CD4-positive, alpha-beta memory T cell (primary cell): ENCODE measurements at regions not wholly inside any gene's neighbourhood (a gene's known extent, or its start where the extent isn't known, plus 50 kb on each side); places are given as distances from the start of the nearest gene placed in this dataset.

ENCODE experiments used
- CTCF ChIA-PET: fragments of 350-600 bp; sonication (Branson Sonifier 250); formaldehyde crosslinking; loops from one replicate; lab custom pipeline; 2021; ENCODE audit warnings: inconsistent platforms; ENCODE audit not compliant: partially characterized antibody; lab: Charles Lee
- POLR2A ChIA-PET: fragments of 350-600 bp; sonication (Branson Sonifier 250); formaldehyde crosslinking; loops from one replicate; lab custom pipeline; 2021; ENCODE audit not compliant: partially characterized antibody; lab: Charles Lee
- DNase-seq, 5 donors: peaks; one replicate each; pipeline versions ENCODE4 v3.0.0 to v3.0.0-alpha.2; 2020 to 2022; ENCODE audit warnings: mixed read lengths in 1 of 5
- H3K27ac ChIP-seq: one replicate; pipeline ENCODE4 v1.7.0; 2013; ENCODE audit warnings: low read depth, low read length
- H3K27me3 ChIP-seq: 2 replicates; pipeline ENCODE4 v1.7.0; 2013; ENCODE audit warnings: mild to moderate bottlenecking, low read length, moderate library complexity; ENCODE audit not compliant: insufficient read depth
- H3K36me3 ChIP-seq: 2 replicates; pipeline ENCODE4 v1.7.0; 2013; ENCODE audit warnings: mild to moderate bottlenecking, low read length, moderate library complexity; ENCODE audit not compliant: insufficient read depth
- H3K4me1 ChIP-seq: 2 replicates; pipeline ENCODE4 v1.7.0; 2013; ENCODE audit warnings: mild to moderate bottlenecking, low read length, moderate library complexity; ENCODE audit not compliant: insufficient read depth
- H3K4me3 ChIP-seq, 2 donors: one replicate each; pipeline ENCODE4 v1.7.0; 2013; ENCODE audit warnings: low read length in 2 of 2, mild to moderate bottlenecking in 1 of 2
- H3K9me3 ChIP-seq, 2 donors: one replicate each; pipeline ENCODE4 v1.7.0; 2013; ENCODE audit warnings: low read length in 2 of 2, control low read depth in 1 of 2; ENCODE audit not compliant: control insufficient read depth in 1 of 2
- H3K27ac Mint-ChIP-seq, 7 donors: one replicate each; pipeline ENCODE4 v1.8.0; 2020 to 2021; ENCODE audit warnings: mixed read lengths in 7 of 7, mild to moderate bottlenecking in 6 of 7, inconsistent platforms in 3 of 7, moderate library complexity in 3 of 7
- H3K27me3 Mint-ChIP-seq, 2 donors: one replicate each; pipeline ENCODE4 v1.8.0; 2020 to 2021; ENCODE audit warnings: mixed read lengths in 2 of 2
- H3K36me3 Mint-ChIP-seq, 2 donors: one replicate each; pipeline ENCODE4 v1.8.0; 2020 to 2021; ENCODE audit warnings: mixed read lengths in 2 of 2, inconsistent platforms in 1 of 2, mild to moderate bottlenecking in 1 of 2
- H3K4me1 Mint-ChIP-seq, 4 donors: one replicate each; pipeline ENCODE4 v1.8.0; 2020 to 2021; ENCODE audit warnings: mixed read lengths in 4 of 4, mild to moderate bottlenecking in 1 of 4
- H3K4me3 Mint-ChIP-seq, 8 donors: one replicate each; pipeline ENCODE4 v1.8.0; 2020 to 2021; ENCODE audit warnings: mixed read lengths in 8 of 8, mild to moderate bottlenecking in 7 of 8, moderate library complexity in 6 of 8, inconsistent platforms in 3 of 8
- H3K9me3 Mint-ChIP-seq, 8 donors: one replicate each; pipeline ENCODE4 v1.8.0; 2020 to 2021; ENCODE audit warnings: mixed read lengths in 8 of 8, mild to moderate bottlenecking in 5 of 8, inconsistent platforms in 3 of 8, moderate library complexity in 1 of 8
- intact Hi-C: fragments of 100-400 bp; cut with micrococcal nuclease; formaldehyde crosslinking; loops from one replicate; pipeline ENCODE4 v1.15.1; 2023

GRCh38 chr6:17226786-17227233, 54.4 kb upstream of the RBM24 start:
- no peaks in the 10 kb centered on the region for H3K4me1 Mint-ChIP-seq
- Histone ChIP-seq H3K9me3 (no peaks in the 10 kb centered on the region), H3K4me3 (no peak overlapping the region), H3K27me3 (no peaks in the 10 kb centered on the region), H3K4me1 (no peaks in the 10 kb centered on the region), H3K27ac (no peak overlapping the region), H3K36me3 (no peaks in the 10 kb centered on the region)
- intact Hi-C loops: no loop called here
- H3K36me3 Mint-ChIP-seq: no peaks in the 10 kb centered on the region
- peaks cover 0 to 1% (median 0%) of the 10 kb centered on the region in 8 donors for H3K9me3 Mint-ChIP-seq
- no peak overlapping the region for H3K27ac Mint-ChIP-seq
- no peak for DNase-seq
- ChIA-PET POLR2A (no interaction called here), CTCF (no interaction called here)
- H3K27me3 Mint-ChIP-seq: peaks cover 2 to 5% of the 10 kb centered on the region in 2 donors
- H3K4me3 Mint-ChIP-seq: no peak overlapping the region

GRCh38 chr6:17227403-17227802, 53.8 kb upstream of the RBM24 start:
- no peaks in the 10 kb centered on the region for H3K27me3 ChIP-seq
- no peak for DNase-seq
- no peak overlapping the region for H3K27ac ChIP-seq
- intact Hi-C loops: no loop called here
- CTCF ChIA-PET: no interaction called here
- no peaks in the 10 kb centered on the region for H3K4me1 ChIP-seq
- H3K36me3 Mint-ChIP-seq: no peaks in the 10 kb centered on the region
- H3K36me3 ChIP-seq: no peaks in the 10 kb centered on the region
- no peaks in the 10 kb centered on the region for H3K9me3 ChIP-seq
- no peak overlapping the region for H3K4me3 ChIP-seq
- H3K27me3 Mint-ChIP-seq: peaks cover 2 to 5% of the 10 kb centered on the region in 2 donors
- H3K9me3 Mint-ChIP-seq: peaks cover 0 to 5% (median 0%) of the 10 kb centered on the region in 8 donors
- H3K27ac Mint-ChIP-seq: no peak overlapping the region
- H3K4me1 Mint-ChIP-seq: no peaks in the 10 kb centered on the region
- POLR2A ChIA-PET: no interaction called here
- no peak overlapping the region for H3K4me3 Mint-ChIP-seq
